ENCODE measurements at regions not wholly inside any gene's neighbourhood (a gene's known extent, or its start where the extent isn't known, plus 50 kb on each side); places are given as distances from the start of the nearest gene placed in this dataset.
"Not testable (repeated sequence)": the region's sequence is repeated elsewhere in the genome, so short reads cannot be mapped to it uniquely, and the experiment has no call there.

DNA sequence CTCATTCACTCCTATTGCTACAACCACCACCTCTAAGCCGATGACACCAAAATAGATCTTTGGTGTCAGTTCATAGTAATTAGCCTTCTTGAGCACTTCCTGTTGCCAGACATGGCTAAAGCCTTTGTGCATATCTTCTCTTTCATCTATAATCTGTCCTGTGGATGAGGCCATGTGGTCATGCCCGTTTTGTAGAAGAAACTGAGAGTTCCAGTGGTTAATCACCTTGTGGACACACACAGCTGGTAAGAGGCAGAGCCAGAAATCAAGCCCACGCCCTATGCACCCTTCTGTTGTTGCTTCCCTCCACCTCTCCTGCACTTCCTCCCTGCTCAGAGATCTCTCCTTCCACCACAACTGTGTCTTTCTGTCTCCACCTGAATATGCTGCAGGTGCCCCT, 285.1 kb upstream of the PFKP start:
- no peak for DNase-seq

DNA sequence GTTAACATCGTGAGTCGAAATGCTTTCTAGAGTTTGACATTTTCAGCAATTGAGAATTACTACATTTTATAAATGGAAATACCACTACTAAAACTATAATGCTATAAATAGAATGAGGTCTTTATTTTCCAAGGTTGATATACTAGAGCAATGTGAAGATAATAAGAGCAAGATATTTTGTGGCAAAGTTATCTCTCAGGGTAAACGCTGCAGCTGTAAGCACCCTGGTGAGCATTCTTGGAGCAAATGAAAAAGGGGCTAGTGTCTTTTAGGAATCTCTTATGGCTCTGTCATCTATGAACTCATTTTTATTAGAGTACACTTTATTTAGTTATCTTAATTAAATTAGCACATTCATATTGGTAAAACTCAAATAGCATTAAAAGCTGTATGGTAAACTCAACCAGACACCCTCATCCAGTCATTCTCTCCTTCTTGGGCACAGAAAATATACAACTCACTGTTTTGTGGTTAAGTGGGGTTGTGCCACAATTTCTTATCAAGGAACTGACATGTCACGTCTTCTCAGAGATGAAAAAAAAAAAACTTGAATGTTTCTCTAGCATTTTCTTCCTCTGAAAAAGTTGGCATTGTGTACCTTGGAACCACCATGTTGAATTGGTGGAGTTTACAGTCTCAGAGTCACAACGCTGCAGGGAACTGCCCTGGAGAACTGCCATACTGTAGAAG, 289.5 kb upstream of the PFKP start:
- no peak for DNase-seq

DNA sequence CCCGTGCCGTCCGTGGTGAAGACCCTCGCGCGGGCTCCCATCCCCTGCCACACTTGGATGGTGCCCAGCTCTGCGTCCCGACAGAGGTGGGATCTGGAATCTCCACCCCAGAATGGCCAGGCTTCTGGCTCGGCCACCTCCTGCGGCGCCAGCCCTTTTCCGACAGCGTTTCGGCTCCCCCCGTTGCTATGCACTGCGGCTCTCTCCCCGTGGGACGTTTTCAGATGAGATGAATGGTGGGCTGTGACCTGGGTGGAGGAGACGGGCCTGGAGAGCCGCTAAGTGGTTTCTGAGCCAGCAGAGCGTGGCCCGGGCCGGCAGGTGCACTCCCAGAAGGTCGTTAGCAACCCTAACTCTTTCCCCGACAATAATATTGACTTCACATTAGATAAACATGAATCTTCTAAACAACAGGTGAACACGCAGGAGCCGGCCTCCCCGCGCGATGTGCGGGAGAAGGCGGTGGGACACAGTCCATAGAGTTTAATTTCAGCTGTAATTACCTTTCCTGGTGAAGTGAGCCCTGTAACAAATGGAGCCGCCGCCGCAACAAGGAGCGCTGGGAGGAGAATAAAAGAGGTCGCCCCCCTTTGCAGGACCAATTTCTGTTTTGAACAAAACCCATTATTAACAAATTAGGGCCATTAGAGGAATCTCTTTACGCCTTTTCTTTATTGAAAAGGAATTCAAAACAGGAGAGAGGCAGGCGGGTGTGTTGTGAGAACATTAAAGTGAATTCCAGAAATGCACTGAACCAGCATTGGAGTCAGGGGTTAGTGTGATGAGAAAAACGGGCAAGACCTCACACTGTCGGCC, 294.3 kb upstream of the PFKP start:
- DNase-seq: no peak

DNA sequence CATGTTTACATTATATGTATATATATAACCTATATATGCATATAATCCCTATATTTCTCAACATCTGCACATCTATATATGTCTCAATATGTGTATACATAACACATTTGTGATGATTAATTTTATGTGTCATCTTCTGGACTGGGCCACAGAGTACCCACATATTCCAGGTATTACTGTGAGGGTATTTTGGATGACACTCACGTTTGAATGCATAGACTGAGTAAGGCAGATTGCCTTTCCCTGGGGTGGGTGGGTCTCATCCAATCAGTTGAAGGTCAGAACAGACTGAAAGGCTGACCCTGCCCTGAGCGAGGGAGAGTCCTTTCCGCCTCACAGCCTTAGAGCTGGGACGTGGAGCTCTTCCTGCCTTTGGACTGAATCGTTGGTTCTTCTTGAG, 295.2 kb upstream of the PFKP start:
- DNase-seq: no peak

DNA sequence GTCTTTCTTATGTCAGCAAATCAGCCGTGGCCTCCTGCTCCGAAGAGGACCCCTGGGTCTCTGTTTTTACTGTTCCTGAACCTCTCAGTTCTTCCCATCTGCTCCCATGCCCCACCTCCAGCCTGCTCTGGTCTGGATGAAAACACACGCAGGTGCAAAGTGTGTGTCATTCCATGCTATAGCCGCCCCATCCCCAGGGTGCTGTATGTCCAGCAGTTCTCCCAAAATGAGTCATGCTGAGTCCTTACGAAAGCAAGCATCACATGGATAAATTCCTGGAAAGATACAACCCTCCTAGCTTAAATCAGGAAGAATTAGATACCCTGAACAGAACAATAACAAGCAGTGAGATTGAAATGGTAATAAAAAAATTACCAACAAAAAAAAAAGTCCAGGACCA, 300.1 kb upstream of the PFKP start:
- not testable (repeated sequence) for DNase-seq

DNA sequence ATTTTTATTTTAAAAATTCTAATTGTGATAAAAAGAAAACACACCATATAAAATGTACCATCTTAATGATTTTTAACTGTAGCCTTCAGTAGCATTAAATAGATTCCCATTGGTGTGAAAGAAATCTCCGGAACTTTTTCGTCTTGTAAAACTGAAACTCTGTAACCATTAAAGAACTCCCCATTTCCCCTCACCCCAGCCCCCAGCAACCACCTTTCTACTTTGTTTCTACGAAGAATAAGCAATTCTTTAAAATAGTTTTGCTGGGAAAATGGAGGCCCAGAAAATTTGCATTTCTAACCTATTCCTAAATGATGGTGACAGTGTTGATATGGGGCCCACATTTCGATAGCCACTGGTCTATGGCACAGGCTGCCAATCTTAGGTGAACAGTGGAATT, 305.4 kb upstream of the PFKP start:
- no peak for DNase-seq

DNA sequence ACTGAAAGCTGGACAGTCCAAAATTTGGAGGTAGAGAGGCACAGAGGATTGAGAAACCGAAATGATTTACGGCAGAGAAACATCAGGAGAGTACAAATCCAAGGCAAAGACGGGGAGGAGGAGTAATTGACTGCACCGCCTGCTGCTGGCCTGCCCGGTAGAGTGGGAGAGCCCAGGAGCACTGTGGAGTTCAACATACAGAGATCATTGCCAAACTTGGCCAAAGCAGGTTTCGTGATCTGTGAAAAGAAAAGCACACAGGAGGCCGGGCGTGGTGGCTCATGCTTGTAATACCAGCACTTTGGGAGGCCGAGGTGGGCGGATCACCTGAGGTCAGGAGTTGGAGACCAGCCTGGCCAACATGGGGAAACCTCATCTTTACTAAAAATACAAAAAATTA, 306.0 kb upstream of the PFKP start:
- no peak for DNase-seq

DNA sequence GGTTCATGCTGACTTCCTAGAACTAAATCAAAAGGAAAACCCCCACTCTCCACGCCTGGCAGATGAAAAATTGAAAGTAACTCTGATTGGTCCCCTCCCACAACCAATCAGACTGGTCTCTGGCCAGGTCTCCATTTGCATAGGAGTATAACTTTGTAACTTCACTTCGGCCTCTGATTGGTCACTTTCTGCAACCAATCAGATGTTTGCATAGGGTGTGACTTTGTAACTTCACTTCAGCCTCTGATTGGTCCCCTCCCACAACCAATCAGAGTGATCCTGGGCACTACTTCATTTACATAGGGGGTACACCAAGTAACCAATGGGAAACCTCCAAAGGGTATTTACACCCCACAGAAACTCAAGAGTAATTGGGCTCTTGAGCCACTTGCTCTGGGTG, 306.6 kb upstream of the PFKP start:
- DNase-seq: no peak

DNA sequence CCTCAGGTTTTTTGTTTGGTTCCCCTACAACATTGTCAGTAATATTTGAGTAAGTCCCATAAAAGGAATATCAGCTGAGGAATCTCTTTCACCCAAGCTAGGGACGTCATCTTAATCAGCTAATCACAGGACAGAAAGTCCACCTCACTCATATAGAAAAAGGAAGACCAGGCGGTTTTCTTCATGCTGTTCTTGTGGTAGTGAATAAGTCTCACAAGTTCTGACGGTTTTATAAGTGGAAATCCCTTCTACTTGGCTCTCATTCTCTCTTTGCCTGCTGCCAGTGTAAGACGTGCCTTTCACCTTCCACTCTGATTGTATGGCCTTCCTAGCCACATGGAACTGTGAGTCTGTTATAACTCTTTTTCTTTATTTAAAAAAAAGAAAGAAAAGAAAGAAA, 308.1 kb upstream of the PFKP start:
- no peak for DNase-seq

DNA sequence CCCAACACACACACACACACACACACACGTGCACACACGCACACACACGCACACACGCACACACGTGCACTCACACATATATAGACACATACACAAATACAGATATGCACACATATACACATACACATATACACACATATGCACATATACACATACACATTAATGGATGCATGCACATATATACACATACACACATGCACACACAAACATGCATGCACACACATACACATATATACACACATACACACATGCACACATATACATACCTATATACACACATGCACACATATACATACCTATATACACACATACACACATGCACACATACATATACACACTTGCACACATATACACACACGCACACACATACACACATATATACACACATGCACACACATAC, 312.4 kb upstream of the PFKP start:
- no peak for DNase-seq

DNA sequence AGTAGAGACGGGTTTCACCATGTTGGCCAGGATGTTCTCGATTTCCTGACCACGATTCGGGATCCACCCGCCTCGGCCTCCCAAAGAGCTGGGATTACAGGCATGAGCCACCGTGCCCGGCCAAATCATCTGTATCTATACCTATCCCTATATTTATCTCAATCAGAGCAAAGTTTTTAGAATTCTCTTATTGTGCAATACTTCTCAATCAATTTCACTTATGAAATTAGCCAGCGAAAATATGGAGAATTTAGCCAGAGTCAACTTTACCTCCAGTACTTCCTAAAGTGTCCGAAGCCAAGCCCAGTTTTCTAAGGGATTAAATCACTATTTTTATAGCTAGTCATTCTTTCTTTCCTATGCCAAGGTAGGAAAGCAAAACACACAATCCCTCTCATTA, 319.1 kb upstream of the PFKP start:
- no peak for DNase-seq

DNA sequence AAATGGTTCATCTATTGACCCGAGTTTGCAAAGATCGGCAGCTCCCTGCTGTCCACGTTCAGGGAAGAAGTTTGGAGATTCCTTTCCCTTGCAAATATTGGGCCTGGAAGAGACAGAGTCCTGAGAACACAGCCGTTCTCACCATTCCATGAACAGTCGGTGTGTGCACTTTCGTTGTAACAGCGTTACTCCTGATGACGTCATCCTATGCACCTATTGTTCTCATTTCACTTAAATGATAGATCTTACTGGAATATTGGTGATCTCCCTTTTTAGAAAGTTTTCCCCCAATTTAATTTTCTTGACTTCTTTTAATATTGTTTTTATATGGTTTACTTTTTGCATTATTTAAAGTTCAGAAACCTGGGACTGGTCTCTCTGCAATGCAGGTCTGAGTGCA, 320.7 kb upstream of the PFKP start:
- DNase-seq: no peak

DNA sequence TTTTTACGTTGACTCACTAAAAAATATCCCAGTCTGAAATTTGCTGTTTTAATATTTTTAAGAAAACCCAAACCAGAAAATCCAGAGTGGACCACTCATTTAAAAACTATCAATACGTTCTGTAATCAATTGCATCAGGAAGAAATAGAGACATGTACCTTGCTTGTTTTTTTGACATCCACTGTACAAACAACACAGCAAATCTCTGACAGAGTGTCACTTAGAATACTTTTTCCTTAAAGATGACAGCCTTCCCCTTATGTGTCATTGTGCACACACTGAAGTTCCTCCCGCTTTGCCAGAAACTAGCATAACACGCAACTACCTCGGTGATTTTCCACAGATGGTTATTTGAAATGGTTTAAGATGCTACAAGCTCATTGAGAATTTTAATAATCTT, 321.7 kb upstream of the PFKP start:
- no peak for DNase-seq

DNA sequence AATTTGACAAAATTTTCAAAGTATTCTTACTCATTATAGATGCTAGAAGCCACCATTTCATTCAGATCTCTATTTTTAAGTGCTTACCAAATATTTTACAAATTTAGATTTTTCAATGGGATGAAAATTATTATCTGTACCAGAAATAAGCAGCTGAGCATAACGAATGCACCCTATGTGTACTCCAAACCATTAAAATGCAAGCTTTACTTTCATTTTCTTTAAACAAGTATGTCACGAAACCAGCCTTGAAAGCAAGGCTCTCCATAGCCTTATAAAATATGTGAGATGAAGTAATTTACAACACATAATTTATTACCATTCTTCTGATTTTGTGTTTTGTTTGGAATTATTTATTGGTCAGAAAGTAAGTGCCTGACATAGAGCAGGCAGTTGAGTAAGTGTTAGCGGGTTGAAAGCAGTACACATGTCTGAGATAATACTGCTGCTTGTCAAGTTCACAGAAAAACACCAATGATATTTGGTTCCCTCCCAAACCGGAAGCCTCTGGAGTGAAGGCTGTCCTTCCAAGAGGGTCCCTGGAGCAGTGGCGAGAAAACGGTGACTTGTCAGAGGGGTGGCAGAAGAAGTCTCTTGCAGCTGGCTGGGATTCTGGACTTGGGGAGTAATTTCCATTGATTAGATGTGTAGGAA, 322.7 kb upstream of the PFKP start:
- no peak for DNase-seq

DNA sequence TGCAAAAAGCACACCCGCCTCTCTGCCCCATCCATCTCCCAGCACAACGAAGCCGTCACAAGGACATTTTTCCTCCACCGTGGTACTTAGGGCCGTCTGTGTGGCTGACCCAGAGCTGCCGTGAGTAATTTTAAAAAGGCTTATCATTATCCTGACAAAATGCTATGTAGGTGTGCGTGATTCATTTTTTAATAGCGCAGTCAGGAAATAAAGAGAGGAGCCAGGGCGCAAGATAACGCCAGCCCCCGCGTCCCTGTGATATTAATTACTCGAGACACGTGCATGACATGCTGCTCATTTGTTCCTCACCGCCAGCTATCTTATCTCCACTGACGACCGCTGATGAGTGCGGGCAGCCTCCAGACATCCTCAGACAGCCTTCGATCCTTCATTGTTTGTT, 332.7 kb upstream of the PFKP start:
- DNase-seq: no peak

DNA sequence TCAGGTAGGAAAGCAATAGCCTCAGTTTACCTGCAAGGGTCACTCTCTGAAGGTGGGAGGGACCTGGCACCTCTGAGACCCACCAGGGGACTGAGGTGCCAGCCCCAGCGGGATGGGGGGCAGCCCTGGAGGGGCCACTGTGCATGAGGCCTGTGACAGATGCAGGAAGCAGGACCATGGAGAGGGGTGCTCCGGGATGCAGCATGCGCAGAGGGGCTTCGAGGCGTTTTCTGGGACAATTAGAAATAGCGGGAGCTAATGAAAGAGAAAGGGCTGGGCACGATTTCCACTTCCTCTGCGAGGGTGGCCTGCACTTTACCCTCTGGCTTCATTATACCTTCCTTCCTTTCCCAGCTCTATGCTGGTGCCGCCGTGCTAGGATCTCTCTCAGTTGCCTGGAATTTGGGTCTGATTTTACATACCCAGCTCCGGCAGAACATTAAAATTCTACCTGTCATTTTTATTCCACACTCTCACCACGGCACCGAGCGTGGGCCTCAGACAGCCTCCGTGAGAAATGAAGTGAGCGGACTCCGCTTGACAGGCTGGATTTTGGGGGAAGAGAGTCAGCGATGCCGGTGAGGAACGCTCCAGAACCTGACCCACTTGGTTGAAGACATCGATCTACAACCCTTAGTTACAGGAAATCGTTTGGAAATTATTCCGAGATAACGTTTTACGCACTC, 333.9 kb upstream of the PFKP start:
- DNase-seq: no peak

DNA sequence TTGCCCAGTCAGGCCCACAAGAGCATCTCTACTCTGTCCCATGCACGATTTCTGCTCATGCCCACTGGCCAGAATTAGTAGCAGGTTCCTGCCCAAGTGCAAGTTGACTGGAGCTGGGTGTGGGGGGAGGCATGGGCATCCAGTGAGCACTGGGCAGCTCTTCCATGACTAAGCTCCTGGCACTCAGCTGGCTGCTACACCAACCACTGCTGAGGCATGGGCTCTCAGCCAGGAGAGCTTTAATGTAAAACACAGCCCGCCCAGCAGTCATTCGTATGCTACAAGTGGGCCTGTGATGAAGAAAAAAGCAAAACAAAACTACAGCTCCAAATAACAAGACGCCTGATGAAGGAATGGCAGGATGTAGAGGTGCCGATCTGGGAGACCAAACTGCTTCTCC, 335.4 kb upstream of the PFKP start:
- DNase-seq: no peak

DNA sequence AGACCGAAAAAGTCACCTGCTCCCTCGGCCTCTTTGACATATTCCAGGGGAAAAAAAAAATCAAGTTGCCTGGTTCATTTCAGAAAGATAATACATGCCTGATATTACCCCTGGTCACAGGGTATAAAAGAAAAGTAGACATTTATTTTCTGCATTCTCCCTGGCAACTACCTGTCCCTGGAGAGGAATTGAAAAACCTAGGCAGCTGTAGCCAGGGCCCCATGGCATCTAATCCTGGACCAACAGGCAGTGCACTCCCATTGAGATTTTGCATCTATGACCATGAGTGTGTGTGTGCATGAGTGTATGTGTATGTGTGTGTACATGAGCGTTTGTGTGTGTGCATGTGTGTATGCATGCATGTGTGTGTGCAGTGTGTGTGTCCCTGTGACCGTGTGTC, 338.2 kb upstream of the PFKP start:
- no peak for DNase-seq

DNA sequence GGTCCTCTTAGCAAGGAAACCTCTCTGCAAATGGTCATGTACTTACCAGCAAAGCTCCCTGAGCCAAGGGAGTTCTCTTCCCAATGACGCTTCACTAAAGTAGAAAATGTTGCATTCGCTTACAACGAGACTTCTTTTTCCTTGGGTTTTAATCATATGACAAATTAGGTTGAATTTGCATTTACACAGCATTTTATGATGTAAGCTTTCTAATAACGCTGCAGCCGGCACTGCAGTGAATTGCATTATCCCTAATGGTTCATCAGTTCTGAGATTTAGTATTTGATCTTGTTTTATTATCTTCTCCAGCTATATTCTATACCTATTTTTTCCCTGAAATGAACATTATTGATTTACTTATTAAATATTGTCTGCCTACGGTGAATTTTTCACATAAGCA, 339.3 kb upstream of the PFKP start:
- DNase-seq: no peak

DNA sequence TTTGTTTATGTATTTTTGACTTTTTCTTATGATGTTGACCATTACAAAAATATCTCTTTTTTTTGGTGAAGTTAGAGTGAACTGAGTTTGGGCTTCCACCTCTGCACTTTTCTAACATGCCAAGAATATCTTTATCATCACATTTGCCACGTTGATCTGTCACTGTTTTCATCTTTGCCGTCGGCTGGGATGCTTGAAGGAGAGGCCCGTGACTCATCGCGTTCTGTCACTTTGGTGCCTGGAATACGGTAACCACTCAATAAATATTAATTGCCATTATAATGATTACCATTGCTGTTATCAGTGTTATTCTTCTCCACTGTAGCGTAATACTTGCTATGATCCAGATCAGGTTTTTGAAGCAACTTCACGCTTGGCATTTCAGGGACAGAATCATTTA, 350.8 kb upstream of the PFKP start:
- no peak for DNase-seq

DNA sequence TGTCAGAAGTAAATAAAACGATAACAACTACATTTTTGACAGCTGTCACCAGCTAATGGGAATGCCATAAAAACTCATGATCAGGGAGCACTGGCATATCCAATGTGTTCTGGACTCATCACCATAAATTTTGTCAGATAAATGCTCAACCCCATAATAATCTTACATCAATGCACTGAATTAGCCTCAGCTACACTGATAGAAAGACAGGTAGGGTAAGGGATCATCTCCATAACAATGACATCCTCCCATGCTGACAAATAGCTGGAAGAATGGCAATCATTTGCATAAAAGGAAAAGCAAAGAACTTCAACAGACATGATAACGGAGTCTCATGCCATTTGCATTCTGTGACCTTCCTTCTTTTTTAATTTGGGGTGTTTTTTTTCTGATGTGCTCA, 352.8 kb upstream of the PFKP start:
- DNase-seq: no peak

DNA sequence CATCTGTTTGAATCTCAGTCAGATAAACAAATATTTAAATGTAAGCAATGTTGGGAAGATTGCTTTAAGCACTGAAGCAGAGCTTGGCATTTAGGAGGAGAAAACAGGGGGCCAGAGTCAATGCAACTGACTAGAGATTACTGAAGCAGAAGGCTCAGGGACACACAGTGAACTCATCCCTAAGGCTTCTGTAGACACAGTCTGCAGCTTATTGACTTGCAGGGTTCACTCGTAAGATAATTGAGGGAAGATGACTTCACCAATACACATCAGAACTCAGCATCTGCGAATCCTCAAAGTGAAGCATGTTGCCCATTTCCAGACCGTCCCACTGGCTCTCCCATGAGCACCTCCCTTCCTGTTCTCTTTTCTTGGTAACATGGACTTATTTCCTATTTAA, 363.4 kb upstream of the PFKP start:
- no peak for DNase-seq

DNA sequence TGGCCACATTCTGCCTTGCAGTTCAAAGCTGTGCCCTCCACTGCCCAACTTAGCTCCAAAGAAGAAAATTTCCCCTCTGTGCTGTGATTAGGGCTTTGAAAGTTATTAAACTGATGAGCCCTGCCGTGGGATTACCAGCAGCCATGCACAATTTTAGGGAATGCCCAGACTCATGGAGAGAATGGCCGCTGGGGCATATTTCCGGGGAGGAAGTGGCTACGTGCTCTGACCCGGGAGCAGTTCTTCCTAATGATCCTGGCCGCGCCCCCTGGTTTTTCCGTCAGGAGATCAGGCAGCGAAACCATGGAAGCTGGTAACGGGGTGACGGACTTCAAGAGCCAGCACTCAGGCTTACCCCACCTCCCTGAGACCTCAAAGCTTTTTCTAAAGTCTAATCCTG, 365.5 kb upstream of the PFKP start:
- no peak for DNase-seq
